Activated T-helper 17 cell treated with anti-CD3 and anti-CD28 coated beads, Interleukin-2, amount 50 U/mL, for 72 hours (primary cell): ENCODE measurements at regions not wholly inside any gene's neighbourhood (a gene's known extent, or its start where the extent isn't known, plus 50 kb on each side); places are given as distances from the start of the nearest gene placed in this dataset.

ENCODE experiments used
- ATAC-seq: fragments of 150-1000 bp; cut with Tn5 transposase; replicated peaks from 2 replicates; pipeline ENCODE4 v1.10.0; 2021; ENCODE audit warnings: mild to moderate bottlenecking, moderate library complexity
- H3K27ac Mint-ChIP-seq: one replicate; pipeline ENCODE4 v1.8.0; 2022; ENCODE audit warnings: mixed read lengths
- H3K27me3 Mint-ChIP-seq: one replicate; pipeline ENCODE4 v1.8.0; 2022; ENCODE audit warnings: mixed read lengths
- H3K36me3 Mint-ChIP-seq: one replicate; pipeline ENCODE4 v1.8.0; 2022; ENCODE audit warnings: low read depth, mild to moderate bottlenecking, mixed read lengths
- H3K4me1 Mint-ChIP-seq: one replicate; pipeline ENCODE4 v1.8.0; 2022; ENCODE audit warnings: mixed read lengths
- H3K4me3 Mint-ChIP-seq: one replicate; pipeline ENCODE4 v1.8.0; 2022; ENCODE audit warnings: mild to moderate bottlenecking, mixed read lengths
- H3K9me3 Mint-ChIP-seq: one replicate; pipeline ENCODE4 v1.8.0; 2022; ENCODE audit warnings: mixed read lengths

DNA sequence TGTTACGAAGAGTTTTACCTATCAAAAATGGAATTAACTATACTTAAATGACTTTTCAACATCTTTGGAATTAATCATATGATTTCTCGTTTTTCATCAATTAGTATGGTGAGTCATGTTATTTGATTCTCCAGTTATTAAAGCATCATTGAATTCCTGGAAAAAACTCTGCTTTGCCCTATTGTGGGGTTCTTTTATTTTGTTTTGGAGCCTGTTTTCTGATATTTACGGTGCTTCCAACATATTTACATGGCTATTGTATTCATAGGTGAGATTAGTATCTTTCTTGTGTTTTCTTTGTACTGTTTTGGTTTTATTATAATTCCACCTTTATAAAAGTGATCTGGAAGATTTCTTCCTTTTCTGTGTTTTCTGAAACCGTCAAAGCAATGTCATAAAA lies 902.7 kb downstream of the TBC1D22A start:
- peaks cover 11% of the 10 kb centered on the region for H3K27me3 Mint-ChIP-seq
- no peak overlapping the region for H3K4me3 Mint-ChIP-seq
- H3K4me1 Mint-ChIP-seq, result no peaks in the 10 kb centered on the region
- H3K27ac Mint-ChIP-seq, result no peak overlapping the region
- H3K9me3 Mint-ChIP-seq, result peaks cover 7% of the 10 kb centered on the region
- H3K36me3 Mint-ChIP-seq, result no peaks in the 10 kb centered on the region
- ATAC-seq, result no peak

DNA sequence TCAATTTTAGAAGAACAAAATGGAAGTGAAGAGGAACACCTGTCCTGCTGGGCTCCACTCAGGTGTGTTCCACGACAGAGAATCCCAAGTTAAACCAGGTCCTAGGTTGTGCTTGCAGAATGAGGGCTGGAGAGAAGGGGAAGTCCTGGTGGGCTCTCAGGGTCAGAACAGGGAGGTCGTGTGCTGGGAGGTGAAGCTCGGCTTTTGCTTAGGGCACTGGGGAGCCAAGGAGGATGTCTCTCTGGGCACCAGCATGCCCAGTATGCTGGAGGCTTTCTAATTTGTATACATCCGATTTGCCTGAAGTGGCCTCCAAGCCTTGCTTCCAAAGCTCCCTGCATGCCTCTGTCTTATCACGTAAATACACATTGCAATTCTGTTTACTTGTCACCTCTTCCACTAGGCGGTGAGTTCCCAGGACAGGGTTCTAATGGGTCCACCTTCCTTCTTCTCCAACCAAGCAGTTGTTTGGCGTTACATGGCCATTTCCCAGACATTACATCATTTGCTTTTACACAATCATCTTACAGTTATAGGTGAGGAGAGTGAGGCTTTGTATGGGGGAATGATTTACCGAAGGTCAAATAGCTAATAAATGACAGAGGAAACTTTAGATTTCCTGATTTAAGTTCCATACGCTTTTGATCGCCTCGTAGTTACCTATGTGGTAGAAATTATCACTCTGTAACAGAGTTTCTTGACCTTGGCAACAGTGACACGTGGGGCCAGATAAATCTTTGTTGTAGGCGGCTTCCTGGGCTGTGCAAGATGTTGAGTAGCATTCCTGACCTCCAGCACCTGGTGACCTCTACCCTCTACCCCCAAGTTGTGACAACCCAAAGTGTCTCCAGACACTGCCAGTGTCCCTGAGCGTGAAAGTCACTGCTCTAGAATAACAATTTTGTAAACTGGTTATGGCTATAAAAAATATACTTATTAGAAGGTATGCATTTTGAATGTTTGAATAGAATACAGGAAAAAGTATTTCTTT lies 901.5 kb downstream of the TBC1D22A start:
- peaks cover 12% of the 10 kb centered on the region for H3K27me3 Mint-ChIP-seq
- H3K36me3 Mint-ChIP-seq, result no peaks in the 10 kb centered on the region
- no peak for ATAC-seq
- no peak overlapping the region for H3K27ac Mint-ChIP-seq
- H3K4me3 Mint-ChIP-seq, result no peak overlapping the region
- H3K9me3 Mint-ChIP-seq, result peaks cover 3% of the 10 kb centered on the region
- H3K4me1 Mint-ChIP-seq, result no peaks in the 10 kb centered on the region

DNA sequence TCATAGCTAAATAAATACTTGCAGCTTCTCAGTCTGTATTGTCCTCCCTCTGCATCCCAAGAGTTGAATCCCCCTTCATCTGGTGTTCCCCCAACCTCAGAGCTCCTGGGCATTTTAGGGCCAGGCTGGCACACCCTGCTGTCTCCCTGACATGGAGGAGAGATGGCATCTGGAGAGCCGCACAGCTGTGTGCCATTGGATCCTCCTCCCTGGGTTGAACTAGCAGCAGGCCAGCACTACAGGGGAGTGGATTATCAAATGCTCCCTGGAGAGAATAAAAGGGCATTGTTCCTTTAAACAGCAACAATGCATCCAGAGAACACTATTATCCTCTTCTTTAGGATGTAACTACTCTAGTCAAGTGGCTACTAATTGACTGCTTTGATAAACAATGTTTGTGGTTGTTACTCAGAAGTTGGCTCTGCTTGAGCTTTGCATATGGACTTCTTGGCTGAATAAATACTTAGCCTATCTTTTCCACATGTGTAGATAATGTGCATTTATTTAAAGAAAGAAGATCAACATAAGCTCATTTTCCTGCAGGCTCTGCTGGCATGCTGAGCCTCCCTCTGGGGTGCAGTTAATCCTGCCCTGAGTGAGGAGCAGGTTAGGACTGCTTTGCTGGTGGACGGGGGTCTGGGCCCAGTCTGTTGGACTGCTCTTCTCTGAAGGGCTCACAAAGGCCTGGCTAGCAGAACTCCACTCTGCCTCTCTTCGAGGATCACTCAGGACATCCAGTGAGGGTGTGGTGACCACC lies 897.2 kb downstream of the TBC1D22A start:
- Mint-ChIP-seq H3K27ac (no peak overlapping the region), H3K4me3 (no peak overlapping the region), H3K4me1 (no peaks in the 10 kb centered on the region), H3K36me3 (no peaks in the 10 kb centered on the region), H3K9me3 (peaks cover 6% of the 10 kb centered on the region), H3K27me3 (peaks cover 9% of the 10 kb centered on the region)
- ATAC-seq, result no peak

DNA sequence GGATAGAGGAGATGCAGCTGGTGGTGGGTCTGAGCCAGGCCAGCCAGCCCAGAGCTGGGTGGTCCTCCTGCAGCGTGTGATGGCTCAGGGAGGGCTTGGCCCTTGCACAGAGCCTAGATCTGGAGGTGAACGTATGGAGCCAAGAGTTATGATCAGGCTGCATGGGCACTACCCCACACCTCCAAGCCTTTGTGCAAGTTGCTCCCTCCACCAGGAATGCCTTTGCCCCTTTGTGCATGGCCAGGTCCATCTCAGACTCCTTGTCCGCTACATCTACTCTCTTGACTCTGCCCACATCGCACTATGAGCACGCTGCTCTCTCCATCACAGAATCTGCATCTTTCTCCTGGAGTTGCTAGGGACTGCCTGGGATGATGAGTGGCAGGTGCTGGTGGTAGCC lies 895.7 kb downstream of the TBC1D22A start:
- Mint-ChIP-seq H3K4me1 (no peaks in the 10 kb centered on the region), H3K4me3 (no peak overlapping the region), H3K36me3 (no peaks in the 10 kb centered on the region), H3K9me3 (peaks cover 8% of the 10 kb centered on the region), H3K27me3 (peaks cover 11% of the 10 kb centered on the region), H3K27ac (no peak overlapping the region)
- no peak for ATAC-seq

DNA sequence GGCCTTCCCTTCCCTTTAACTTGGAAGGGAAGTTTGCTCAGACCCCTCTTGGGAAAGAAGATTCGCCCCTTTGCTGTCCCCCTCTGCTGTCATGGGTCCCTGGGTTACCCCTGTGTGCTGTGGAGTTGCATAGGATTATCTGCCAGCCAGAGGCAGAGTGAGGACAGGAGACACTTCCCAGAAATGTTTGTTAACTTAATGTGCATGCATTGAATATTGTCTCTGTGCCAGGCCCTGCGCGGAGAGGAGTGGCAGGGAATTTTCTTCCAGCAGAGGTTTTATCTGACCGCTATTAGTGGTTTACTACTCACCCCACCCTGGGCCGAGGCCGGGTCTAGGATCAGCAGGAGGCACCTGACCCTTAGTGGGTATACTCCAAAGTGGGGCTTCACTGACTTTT lies 894.8 kb downstream of the TBC1D22A start:
- Mint-ChIP-seq H3K36me3 (no peaks in the 10 kb centered on the region), H3K27ac (no peak overlapping the region), H3K4me1 (no peaks in the 10 kb centered on the region), H3K27me3 (peaks cover 11% of the 10 kb centered on the region), H3K9me3 (peaks cover 13% of the 10 kb centered on the region), H3K4me3 (no peak overlapping the region)
- no peak for ATAC-seq

DNA sequence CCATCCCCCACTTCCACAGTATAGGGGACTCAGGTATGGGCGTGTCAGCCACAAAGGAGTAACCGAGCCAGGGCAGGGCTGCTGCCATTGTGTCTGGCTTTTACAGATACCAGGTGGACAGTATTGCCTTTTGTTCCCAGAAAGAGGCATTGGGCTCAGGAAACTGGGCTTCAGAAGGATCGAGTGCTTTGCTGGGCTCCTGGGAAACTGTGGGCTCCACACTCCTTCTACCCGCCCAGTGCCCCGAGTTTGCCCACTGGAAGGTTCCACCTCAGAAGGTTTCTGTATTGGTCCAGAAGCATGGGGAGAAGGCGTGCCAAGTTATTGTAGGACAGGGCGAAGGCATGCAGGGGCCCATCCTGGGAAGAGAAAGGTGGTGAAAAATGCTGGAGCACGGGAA lies 894.4 kb downstream of the TBC1D22A start:
- Mint-ChIP-seq H3K27me3 (peaks cover 11% of the 10 kb centered on the region), H3K4me3 (no peak overlapping the region), H3K9me3 (peaks cover 13% of the 10 kb centered on the region), H3K27ac (no peak overlapping the region), H3K36me3 (no peaks in the 10 kb centered on the region), H3K4me1 (no peaks in the 10 kb centered on the region)
- no peak for ATAC-seq

DNA sequence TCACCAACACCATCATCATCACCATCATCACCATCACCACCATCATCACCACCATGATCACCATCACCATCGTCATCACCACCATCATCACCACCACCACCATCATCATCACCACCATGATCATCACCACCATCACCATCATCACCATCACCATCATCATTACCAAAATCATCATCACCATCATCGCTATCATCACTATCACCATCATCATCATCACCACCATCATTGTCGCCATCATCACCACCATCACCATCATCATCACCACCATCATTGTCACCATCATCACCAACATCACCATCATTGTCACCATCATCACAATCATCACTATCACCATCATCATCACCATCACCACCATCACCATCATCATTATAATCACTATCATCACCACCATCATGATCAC lies 893.5 kb downstream of the TBC1D22A start:
- no peak for ATAC-seq
- no peaks in the 10 kb centered on the region for H3K36me3 Mint-ChIP-seq
- peaks cover 15% of the 10 kb centered on the region for H3K27me3 Mint-ChIP-seq
- H3K27ac Mint-ChIP-seq, result no peak overlapping the region
- peaks cover 13% of the 10 kb centered on the region for H3K9me3 Mint-ChIP-seq
- H3K4me3 Mint-ChIP-seq, result no peak overlapping the region
- no peaks in the 10 kb centered on the region for H3K4me1 Mint-ChIP-seq

DNA sequence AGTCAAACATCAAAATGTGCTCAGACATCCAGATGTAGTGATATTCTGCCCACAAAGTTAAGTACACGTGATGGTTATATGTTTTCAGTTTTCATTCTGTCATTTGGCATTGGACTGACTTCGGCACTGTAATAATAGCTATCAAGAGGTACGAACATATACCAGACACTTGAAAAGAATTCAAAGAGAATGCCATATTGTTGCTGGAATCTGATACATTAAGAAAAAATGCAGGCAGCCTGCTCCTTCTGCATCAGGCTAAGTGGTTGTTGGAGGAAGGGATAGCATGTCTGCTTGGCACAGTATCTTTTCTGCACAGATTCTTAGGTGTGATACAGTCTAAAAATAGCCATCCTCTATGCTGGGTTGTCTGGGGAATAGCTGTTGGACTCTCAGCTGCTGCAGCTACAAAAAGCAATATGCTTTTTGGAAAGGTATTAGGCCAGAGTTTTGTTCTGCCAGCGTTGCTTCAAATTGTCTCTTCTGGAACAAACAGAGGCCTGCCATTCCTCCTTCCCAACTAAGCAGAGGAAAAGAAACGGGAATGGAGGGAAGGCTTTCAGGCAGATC lies 892.6 kb downstream of the TBC1D22A start:
- no peak for ATAC-seq
- H3K27ac Mint-ChIP-seq, result no peak overlapping the region
- peaks cover 10% of the 10 kb centered on the region for H3K27me3 Mint-ChIP-seq
- H3K4me1 Mint-ChIP-seq, result no peaks in the 10 kb centered on the region
- peaks cover 13% of the 10 kb centered on the region for H3K9me3 Mint-ChIP-seq
- H3K4me3 Mint-ChIP-seq, result no peak overlapping the region
- H3K36me3 Mint-ChIP-seq, result no peaks in the 10 kb centered on the region

DNA sequence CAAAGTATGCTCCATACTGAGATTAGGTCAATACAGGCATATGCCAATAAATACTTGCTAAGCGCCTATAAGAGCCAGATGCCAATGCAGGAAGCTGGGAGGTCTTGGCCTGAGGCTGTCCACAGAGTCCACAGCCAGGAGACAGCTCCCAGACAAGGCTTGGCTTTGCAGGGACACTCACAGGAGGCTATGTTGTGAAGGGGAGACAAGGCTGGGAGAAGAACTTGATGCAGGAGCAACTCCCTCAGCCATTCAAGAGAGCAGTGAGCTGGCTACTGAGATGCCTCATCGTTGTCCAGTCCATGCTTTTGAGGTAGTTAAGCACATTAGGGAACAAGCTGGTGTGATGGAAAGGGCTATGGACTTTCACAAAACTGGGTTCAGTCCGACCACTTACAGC lies 891.5 kb downstream of the TBC1D22A start:
- no peaks in the 10 kb centered on the region for H3K4me1 Mint-ChIP-seq
- peaks cover 13% of the 10 kb centered on the region for H3K9me3 Mint-ChIP-seq
- peaks cover 10% of the 10 kb centered on the region for H3K27me3 Mint-ChIP-seq
- ATAC-seq, result no peak
- H3K36me3 Mint-ChIP-seq, result no peaks in the 10 kb centered on the region
- no peak overlapping the region for H3K4me3 Mint-ChIP-seq
- H3K27ac Mint-ChIP-seq, result no peak overlapping the region

DNA sequence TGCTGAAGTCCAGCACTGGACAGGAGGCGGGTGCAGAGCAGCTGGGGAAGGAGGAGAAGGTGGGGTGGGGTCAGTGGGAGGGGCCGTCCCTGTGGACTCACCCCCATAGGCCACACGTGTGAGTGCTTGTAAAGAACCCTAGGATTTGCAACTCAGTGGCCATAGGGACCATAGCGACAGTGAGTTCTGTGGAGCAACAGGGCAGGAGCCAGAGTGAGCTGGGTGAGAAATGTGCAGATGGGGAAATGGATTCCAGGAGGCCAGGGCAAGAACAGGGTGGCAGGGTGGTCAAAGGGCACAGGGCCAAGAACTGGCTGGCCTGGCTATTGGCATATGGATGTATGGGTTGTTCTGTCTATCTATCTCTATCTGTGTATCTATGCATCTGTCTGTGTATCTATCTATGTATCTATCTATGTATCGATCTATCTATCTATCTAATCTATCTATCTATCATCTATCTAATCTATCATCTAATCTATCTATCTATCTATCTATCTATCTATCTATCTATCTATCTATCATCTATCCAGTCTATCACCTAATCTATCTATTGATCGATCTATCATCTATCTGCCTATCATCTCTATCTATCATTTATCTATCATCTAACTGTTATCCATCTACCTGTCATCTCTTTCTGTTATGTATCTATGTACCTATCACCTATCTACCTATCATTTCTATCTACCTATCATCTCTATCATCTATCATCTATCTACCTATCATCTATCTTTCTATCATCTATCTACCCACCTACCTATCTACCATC lies 889.0 kb downstream of the TBC1D22A start:
- H3K4me1 Mint-ChIP-seq, result no peaks in the 10 kb centered on the region
- ATAC-seq, result no peak
- H3K4me3 Mint-ChIP-seq, result no peak overlapping the region
- peaks cover 10% of the 10 kb centered on the region for H3K9me3 Mint-ChIP-seq
- no peak overlapping the region for H3K27ac Mint-ChIP-seq
- peaks cover 6% of the 10 kb centered on the region for H3K27me3 Mint-ChIP-seq
- H3K36me3 Mint-ChIP-seq, result no peaks in the 10 kb centered on the region

DNA sequence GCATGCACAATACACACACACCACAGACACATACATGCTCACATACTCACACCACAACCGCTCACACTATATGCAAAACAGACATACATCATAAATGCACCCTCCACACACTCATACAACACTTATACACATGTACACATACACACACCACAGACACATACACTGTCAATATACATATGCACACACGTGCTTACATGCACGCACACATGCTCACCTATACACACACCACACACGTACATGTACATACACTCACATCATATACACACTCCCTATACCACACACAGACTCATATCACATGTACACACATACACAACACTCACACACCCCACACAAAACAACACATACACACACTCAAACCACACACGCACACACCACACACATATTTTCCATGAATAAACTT lies 885.3 kb downstream of the TBC1D22A start:
- no peak for ATAC-seq

DNA sequence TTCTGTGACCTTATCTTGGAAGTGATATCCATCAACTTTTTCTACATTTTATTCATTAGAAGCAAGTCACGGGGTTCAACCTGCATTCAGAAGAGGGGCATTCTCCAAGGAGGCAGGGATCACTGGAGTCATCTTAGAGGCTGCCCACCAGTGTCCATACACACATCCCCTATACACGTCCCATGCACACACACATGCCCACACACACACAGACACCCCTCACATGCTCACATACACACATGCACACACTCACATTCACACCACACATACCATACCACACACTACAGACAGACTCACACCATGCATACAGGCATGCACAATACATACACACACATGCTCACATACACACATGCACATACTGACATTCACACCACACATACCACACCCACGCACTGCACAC lies 884.7 kb downstream of the TBC1D22A start:
- Mint-ChIP-seq H3K4me1 (no peaks in the 10 kb centered on the region), H3K27ac (no peak overlapping the region), H3K27me3 (peaks cover 4% of the 10 kb centered on the region), H3K36me3 (no peaks in the 10 kb centered on the region), H3K9me3 (no peaks in the 10 kb centered on the region), H3K4me3 (no peak overlapping the region)
- no peak for ATAC-seq

More for the DNA sequence above, 885.3 kb downstream of the TBC1D22A start:
- H3K27ac Mint-ChIP-seq, result no peak overlapping the region
- H3K27me3 Mint-ChIP-seq, result peaks cover 4% of the 10 kb centered on the region
- H3K36me3 Mint-ChIP-seq, result no peaks in the 10 kb centered on the region
- no peaks in the 10 kb centered on the region for H3K4me1 Mint-ChIP-seq
- no peak overlapping the region for H3K4me3 Mint-ChIP-seq
- peaks cover 3% of the 10 kb centered on the region for H3K9me3 Mint-ChIP-seq

DNA sequence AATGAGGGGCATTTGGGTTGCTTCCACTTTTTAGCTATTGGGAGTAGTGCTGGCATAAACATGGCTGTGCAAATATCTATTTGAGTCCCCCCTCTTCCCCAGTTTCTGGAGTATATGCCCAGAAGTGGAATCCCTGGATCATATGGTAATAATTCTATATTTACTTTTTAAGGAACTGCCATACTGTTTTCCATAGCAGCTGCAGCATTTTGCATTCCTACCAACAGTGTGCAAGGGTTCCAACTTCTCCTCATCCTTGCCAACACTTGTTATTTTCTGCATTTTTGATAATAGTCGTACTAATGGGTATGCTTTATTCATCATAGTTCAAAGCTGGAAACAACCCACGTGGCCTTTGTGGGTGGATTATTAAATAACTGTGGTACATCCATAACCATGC lies 883.5 kb downstream of the TBC1D22A start:
- Mint-ChIP-seq H3K4me1 (no peaks in the 10 kb centered on the region), H3K4me3 (no peak overlapping the region), H3K27me3 (peaks cover 3% of the 10 kb centered on the region), H3K27ac (no peak overlapping the region), H3K36me3 (no peaks in the 10 kb centered on the region), H3K9me3 (peaks cover 4% of the 10 kb centered on the region)
- ATAC-seq, result no peak

DNA sequence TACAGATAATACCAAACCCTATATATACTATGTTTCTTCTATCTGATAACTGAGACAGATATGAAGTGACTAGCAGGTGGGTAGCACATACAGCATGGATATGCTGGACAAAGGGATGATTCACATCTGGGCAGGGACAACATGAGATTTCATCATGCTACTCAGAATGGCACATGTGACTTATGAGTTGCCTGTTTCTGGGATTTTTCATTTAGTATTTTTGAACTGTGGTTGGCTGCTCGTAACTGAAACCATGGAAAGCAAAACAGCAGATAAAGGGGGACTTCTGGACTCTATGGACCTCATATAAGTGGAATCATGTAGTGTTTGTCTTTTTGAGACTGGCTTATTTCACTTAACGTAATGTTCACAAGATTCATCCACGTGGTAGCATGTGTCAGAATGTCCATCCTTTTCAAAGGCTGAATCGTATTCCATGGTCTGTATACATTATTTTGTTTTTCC lies 883.0 kb downstream of the TBC1D22A start:
- Mint-ChIP-seq H3K27me3 (peaks cover 3% of the 10 kb centered on the region), H3K9me3 (peaks cover 4% of the 10 kb centered on the region), H3K36me3 (no peaks in the 10 kb centered on the region), H3K27ac (no peak overlapping the region), H3K4me1 (no peaks in the 10 kb centered on the region), H3K4me3 (no peak overlapping the region)
- no peak for ATAC-seq
